K562 (cell line): ENCODE measurements at regions not wholly inside any gene's neighbourhood (a gene's known extent, or its start where the extent isn't known, plus 50 kb on each side); places are given as distances from the start of the nearest gene placed in this dataset. TPM values are rescaled to one million over a fixed set of nuclear protein-coding genes. Genes with fewer than 3 reads are reported as not detected.

Source experiments
- DMBX1 ChIP-seq: fragments of 250-450 bp; sonication (Bioruptor Pico); IDR thresholded peaks from 2 replicates; pipeline ENCODE4 v1.8.0; 2022; ENCODE audit warnings: inconsistent platforms, mild to moderate bottlenecking, moderate library complexity, borderline replicate concordance
- small RNA-seq: library from RNA; depleted of rRNA; stranded (forward); fragments of <200 nt; gene quantifications from one replicate; pipeline ENCODE3, GENCODE V24; 2014

GRCh38 chr6:85703406-85703805 is 60.7 kb upstream of the SYNCRIP start (continued):
- TF ChIP-seq DMBX1 = no peak

Small RNAs in the stretch of these regions (small RNA-seq; reads per million reads assigned to genes)
- gene RF00019 (not detected), gene RN7SL643P (not detected), gene RNU4-12P (not detected), gene RNU4-72P (not detected), gene SMIM11P1 (not detected)
